Left colon (tissue), 2 donors: ENCODE measurements at regions not wholly inside any gene's neighbourhood (a gene's known extent, or its start where the extent isn't known, plus 50 kb on each side); places are given as distances from the start of the nearest gene placed in this dataset.
"Not testable (repeated sequence)": the region's sequence is repeated elsewhere in the genome, so short reads cannot be mapped to it uniquely, and the experiment has no call there.

ENCODE experiments used
- ATAC-seq: fragments of 200-7000 bp; cut with Tn5 transposase; one replicate; pipeline ENCODE4 v1.9.1; 2020; ENCODE audit warnings: mild to moderate bottlenecking, moderate library complexity
- DNase-seq, 2 donors: peaks; one replicate each; pipeline ENCODE4 v3.0.0-alpha.2; 2020
- intact Hi-C, 2 donors: fragments of 100-400 bp; cut with DNase I in 1 of 2; cut with micrococcal nuclease in 1 of 2; formaldehyde crosslinking; loops; one replicate each; pipeline versions ENCODE4 v1.11.2 to v1.14.0; 2022; cut with DNase I, micrococcal nuclease
- donor health status: DM: no; HTN: no; CAD: no.
- donor health status: DM: yes; HTN: yes; CAD: no.

GRCh38 chr22:48501231-48501750 is 1326.4 kb downstream of the BRD1 start:
- ATAC-seq (no peak), DNase-seq (no peak)
- intact Hi-C loops: no loop called here

DNA sequence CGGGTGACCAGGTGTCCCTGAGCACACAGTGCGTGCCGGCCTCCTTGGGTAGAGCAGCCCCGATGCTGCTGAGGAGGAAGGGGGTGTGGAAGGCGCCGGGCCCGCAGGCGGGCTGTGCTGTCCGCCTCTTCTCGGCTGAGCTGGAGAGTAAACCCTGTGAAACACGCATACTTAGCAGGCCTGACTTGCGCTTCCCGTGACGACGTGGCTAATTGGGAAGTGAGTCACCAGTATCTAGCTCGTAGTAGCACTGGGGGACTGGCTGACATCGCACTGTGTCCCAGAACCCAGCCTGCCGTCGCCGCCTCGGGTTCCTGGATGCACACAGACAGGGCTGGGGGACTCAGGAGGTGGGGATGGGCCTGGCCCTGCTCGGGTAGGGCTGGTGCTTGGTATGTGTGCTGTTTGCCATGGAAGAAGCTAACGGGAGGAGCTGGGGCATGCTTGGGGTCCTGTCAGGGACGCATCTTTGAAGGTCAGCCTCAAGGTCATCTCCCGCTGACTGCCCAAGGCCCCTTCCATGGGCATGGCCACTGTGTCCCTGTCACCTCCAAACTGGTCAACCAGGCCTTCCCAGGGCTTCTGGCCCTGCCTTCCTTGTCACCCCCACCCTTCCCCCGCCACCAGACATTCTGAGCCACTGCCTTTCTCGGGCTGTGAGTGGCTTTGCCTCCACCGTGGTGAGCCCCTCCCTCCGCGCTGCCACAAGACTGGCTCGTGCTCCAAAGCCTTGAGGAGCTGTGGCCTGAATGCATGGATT is 1327.0 kb downstream of the BRD1 start:
- ATAC-seq: no peak
- DNase-seq: no peak
- intact Hi-C loops: no loop called here

DNA sequence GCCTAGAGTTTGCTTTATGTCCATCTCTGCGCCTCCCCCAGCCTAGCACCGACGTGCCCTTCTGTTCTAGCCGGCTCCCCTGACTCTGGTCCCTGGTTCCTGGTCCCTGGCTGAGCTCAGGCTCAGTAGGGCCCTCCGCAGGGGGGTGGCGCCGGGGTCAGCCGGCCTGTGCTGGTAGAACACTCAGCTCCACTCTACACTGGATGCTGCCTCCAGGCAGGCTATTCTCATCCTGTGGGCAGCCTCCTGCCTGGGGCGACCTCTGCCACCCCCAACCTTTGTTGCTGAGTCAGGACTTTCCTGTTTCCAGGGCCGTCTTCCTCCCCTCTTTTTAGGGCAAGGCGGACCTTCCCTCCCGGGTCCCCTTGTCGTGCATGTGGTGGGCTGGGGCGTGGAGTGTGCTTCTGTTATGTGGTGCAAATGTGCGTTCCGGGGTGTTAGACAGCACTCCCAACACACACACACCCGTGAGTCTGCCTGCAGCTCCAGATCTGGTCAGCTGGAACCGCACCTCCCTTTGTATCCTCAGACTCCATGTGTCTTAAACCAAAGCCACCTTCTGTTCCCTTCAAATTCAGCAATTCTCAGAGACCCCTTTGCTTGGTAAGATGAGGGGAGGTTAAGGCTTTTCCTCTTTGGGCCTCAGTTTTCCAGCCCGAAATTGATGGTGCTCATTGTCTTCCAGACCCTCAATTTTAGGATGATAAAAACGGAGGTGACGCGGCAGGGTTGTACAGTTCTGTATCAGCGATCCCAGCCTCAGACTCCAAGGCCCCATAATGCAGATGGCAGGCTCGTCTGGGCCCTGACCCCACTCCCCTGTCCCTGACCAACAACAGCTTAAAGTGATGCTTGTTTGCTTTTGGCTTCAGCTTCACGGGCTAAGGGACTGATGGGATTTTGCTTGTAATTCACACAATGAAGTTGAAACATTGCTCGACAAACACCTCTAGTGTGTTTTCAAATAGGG is 1327.9 kb downstream of the BRD1 start:
- intact Hi-C loops: no loop called here
- DNase-seq: no peak
- no peak for ATAC-seq

DNA sequence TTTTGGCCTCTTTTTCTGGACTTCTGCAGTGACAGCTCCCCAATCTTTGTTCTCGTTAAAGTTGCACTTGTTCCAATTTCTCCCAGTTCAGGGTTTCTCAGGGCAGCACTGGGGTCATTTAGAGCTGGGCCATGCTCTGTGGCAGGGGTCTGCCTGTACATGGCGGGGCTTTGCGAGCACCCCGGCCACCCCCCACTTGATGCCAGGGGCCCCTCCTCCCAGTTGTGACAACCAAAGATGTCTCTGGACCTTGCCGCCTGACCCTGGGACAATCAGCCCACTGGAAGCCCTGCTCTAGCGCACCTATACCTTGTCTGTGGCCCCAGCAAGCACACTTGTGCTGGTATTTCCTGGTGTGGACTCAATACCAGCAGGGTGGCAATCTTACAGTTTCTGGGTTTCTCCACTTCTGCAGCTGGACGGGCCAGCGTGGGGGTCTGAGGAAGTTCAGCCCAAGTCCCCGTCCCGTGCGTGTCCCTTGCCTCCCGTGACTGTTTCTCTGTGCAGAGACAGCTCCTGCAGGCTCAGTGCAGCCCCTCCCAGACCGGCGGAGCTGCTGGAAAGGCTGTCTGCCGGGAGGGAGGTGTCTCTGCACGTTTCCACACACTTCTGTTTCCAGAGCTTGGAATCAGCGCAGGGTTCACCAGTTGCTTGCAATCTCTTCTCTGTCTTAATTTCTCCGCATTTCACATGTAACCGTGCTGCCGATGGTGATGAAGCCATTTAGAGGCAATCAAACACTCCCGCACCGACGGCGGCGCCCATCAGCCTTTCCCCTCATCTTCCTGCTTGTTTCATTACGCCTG is 1328.9 kb downstream of the BRD1 start:
- no peak for DNase-seq
- ATAC-seq: no peak
- intact Hi-C loops: no loop called here

DNA sequence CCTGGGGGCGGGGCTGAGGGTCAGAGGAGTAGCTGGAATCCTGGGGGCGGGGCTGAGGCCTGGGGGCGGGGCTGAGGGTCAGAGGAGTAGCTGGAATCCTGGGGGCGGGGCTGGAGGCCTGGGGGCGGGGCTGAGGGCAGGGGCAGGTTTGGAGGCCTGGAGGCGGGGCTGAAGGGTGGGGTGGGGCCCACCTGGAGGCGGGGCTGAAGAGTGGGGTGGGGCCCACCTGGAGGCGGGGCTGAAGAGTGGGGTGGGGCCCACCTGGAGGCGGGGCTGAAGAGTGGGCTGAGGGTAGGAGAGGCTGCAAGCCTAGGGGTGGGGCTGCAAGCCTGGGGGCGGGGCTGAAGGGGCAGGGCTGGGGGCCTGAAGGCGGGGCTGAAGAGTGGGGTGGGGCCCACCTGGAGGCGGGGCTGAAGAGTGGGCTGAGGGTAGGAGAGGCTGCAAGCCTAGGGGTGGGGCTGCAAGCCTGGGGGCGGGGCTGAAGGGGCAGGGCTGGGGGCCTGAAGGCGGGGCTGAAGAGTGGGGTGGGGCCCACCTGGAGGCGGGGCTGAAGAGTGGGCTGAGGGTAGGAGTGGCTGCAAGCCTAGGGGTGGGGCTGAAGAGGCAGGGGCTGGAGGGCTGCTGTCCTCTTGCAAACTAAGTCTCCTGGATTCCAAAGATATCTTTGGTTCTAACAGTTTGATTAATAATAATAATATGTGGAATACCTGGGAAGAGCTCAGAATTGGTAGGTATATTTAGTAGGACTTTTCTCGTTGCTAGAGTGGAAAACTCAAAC is 1329.7 kb downstream of the BRD1 start:
- ATAC-seq, DNase-seq, intact Hi-C loops: not testable (repeated sequence)

GRCh38 chr22:48496987-48497650 is 1330.6 kb downstream of the BRD1 start:
- ATAC-seq: no peak
- intact Hi-C loops: no loop called here
- no peak for DNase-seq

DNA sequence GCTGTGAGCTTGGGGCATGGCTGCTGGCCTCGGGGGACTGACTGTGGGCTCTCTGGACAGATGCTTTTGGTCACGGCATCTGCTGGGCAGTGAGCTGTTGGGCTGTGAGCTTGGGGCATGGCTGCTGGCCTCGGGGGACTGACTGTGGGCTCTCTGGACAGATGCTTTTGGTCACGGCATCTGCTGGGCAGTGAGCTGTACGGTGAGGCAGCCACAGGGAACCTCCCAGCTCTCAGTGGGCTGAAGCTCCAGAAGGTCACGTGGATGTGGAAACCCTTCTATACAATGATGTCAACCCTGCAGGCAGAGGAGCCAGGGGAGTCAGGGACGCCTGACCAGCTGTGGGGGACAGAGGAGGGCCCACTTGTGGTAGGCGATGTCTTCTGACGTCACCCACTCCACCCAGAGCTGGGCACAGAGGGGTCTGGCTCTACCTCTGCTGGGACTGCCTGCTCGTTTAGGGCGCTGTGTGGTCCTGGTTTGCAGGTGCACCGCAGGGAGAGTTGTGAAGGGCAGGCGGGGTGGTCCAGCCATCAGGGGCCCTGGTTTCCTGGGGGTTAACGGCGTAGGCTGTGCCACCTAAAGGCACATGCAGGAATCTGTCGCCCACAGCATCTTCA is 1331.3 kb downstream of the BRD1 start:
- intact Hi-C loops: no loop called here
- ATAC-seq: no peak
- DNase-seq: no peak

DNA sequence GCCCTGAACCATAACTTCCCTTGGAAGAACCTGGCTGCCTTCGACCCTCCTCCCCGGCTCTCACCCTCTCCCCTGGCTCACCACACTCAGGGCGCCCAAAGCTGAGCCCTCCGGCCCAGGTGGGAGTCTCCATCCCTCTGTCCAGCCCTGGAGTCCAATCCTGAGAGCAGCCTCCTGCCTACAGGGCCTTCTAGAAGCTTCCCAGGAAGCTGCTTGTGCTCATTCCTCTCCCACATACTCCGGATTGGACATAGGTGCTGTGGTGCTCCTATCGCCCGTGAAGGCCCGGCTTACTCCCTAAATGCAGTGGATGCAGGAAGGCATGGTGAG is 1332.0 kb downstream of the BRD1 start:
- ATAC-seq (no peak), DNase-seq (no peak)
- intact Hi-C loops: no loop called here

DNA sequence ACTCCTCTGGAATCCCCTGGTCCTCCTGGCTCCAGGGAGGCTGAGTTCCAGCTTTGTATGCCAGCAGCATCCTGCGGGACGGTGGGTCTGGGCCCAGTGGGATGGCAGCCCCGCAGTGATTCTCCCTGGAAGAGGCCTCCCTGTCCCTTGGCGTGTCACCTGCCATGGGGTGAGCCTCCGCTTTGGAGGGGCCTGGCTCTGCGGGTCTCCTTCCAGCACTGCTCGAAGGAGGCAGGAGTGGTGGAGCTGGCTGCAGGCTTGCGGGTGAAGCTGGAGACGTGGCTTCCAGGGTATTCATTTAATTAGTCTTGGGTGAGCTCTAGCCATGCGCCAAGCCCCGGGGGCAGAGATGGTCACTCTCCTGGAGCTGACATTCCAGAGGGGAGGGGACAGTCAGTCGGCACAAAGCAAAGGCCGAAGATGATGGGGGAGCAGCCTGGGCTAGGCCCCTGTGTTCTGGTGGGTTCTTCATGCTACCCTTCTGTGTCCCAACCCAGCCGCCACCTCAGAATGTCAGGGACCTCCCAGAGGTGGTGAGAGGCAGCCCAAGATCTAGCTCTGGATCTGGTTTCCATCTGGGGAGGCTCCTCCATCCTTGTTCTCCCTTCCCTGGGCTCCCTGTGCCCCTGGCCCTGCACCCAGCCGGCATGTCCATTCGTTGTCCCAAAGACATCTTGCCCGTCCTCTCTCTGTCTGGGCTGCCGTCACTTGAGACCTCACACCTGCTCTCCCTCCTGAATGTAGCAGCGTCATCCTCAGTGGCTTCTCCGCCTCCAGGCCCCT is 1332.5 kb downstream of the BRD1 start:
- intact Hi-C loops: no loop called here
- ATAC-seq (no peak), DNase-seq (peak in 1 of 2 donors; percentile 18)

- intact Hi-C loops: no loop called here
- ATAC-seq (no peak), DNase-seq (peak in 1 of 2 donors; percentile 16)
These were observed 1333.3 kb downstream of the BRD1 start for GRCh38 chr22:48494256-48494967.

- DNase-seq (peak in 1 of 2 donors; percentile 4), ATAC-seq (no peak)
- intact Hi-C loops: no loop called here
These were observed 1333.9 kb downstream of the BRD1 start for GRCh38 chr22:48493733-48494132.

DNA sequence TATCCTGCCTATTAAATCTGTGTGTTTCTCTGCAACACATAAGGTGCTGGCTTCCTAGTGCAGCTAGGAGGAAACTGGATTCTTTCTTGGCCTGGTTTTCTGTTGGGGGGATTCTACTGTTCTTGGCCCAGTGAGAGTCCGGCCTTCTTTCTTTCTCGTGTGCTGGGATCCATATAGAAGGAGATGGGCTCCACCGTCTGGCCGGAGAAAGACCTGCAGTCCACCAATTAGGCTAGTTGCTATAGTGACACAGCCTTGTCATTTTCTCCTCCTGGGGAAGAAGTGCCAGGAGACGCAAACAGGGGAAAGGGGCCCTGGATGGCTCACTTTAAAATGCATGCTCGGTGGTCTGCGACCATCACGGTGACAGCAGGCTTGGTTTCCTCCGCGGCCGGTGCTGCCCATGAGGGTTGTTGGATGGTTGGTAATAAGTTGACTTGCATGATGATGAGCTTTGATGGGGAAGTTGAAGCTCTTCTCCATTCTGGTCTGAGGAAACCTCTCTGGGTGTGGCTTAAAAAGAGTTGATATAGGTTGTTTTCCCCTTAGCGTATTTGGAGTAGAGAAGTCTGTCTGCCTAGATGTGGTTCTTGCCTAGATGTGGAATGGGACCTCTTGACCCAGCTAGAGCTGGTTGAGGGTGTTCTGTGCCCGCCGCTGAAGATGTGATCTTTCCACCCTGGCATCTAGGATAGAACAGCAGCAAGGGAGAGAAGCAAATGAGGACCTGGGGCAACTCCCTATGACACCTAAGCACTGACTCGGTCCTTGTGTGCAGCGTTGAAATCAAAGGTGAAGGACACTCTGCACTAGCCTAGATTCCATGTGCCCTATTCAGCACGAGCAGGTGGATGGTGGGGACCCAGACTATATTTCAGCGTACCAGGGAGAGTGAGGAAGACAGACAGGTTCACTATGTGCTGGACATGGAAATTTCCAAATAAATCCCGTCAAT is 1335.0 kb downstream of the BRD1 start:
- ATAC-seq (peak; percentile 92), DNase-seq (peak; percentile 7 to 67)
- intact Hi-C loops: no loop called here

- intact Hi-C loops: no loop called here
- peak; percentile 13 for ATAC-seq
- no peak for DNase-seq
These were observed 1336.2 kb downstream of the BRD1 start for GRCh38 chr22:48491451-48491941.

DNA sequence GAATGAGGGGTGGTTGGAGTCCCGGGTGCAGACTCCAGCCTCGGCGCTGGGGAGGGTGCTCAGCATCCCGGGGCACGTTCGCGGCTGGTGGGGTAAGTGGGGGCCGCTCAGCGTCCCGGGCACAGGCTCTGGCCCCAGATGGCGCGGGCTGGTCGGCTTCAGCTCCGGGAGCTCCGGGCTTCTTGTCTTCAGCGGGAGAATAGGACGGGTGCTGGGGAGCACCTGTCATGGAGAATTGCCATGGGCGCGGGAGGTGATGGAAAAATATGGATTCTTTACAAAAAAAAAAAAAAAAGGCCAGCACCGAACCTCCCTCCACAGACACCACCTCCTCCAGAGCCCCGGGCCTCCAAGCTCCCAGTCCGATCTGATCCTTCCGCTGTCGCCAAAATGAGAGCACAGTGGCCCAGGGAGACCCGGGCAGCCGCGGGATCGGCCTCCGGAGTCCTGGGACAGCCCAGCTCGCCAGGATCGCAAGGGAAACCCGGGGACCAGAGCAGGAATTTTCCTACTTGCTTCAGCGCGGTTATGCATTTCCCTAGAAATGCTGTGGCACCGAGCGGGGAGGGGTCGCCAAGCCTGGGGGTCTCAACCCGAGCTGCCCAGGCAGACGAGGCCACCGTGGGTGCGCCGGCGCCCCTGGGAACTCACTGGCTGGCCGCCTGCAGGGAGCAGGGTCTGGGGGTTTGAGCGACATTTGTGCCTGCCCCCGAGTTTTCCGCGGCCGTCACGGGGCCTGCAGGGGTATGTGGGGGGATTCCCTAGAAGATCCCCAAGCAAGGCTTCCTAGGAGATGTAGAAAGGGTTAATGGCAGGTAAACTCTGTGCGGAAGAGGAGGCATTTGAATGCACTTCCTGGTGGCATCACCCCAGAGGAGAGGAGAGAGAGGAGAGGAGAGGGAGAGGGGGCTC is 1336.9 kb downstream of the BRD1 start:
- ATAC-seq (no peak), DNase-seq (no peak)
- intact Hi-C loops: no loop called here
